ENCODE measurements at regions not wholly inside any gene's neighbourhood (a gene's known extent, or its start where the extent isn't known, plus 50 kb on each side); places are given as distances from the start of the nearest gene placed in this dataset.
"Not testable (repeated sequence)": the region's sequence is repeated elsewhere in the genome, so short reads cannot be mapped to it uniquely, and the experiment has no call there.

- no peak for DNase-seq
Observed at GRCh38 chr9:81058782-81059181, 630.6 kb downstream of the TLE1 start.

- no peak for DNase-seq
Observed at GRCh38 chr9:81053298-81054025, 635.9 kb downstream of the TLE1 start.

GRCh38 chr9:81052846-81053245 lies 636.5 kb downstream of the TLE1 start:
- DNase-seq = no peak

- no peak for DNase-seq
Observed at GRCh38 chr9:81047280-81047679, 642.1 kb downstream of the TLE1 start.

- DNase-seq = no peak
Observed at GRCh38 chr9:81045658-81046057, 643.7 kb downstream of the TLE1 start.

GRCh38 chr9:81037889-81038288 lies 651.5 kb downstream of the TLE1 start:
- DNase-seq = no peak

- DNase-seq = no peak
Observed at GRCh38 chr9:81035601-81036000, 653.7 kb downstream of the TLE1 start.

- no peak for DNase-seq
Observed at GRCh38 chr9:81035171-81035570, 654.2 kb downstream of the TLE1 start.

GRCh38 chr9:81032831-81033230 lies 656.5 kb downstream of the TLE1 start:
- DNase-seq = no peak

GRCh38 chr9:81032030-81032572 lies 657.2 kb downstream of the TLE1 start:
- no peak for DNase-seq

- no peak for DNase-seq
Observed at GRCh38 chr9:81031422-81032029, 657.8 kb downstream of the TLE1 start.

- no peak for DNase-seq
Observed at GRCh38 chr9:81030027-81030426, 659.3 kb downstream of the TLE1 start.

GRCh38 chr9:81028504-81028903 lies 660.8 kb downstream of the TLE1 start:
- no peak for DNase-seq

- no peak for DNase-seq
Observed at GRCh38 chr9:81022177-81022576, 667.2 kb downstream of the TLE1 start.

GRCh38 chr9:81014945-81015344 lies 674.4 kb downstream of the TLE1 start:
- DNase-seq = not testable (repeated sequence)

- not testable (repeated sequence) for DNase-seq
Observed at GRCh38 chr9:81013191-81013590, 676.2 kb downstream of the TLE1 start.

GRCh38 chr9:81002906-81003305 lies 686.4 kb downstream of the TLE1 start:
- DNase-seq = no peak

GRCh38 chr9:81002242-81002641 lies 687.1 kb downstream of the TLE1 start:
- DNase-seq = no peak

- no peak for DNase-seq
Observed at GRCh38 chr9:80995759-80996158, 693.6 kb downstream of the TLE1 start.

- DNase-seq = no peak
Observed at GRCh38 chr9:80994892-80995291, 694.5 kb downstream of the TLE1 start.

GRCh38 chr9:80985595-80985994 lies 703.8 kb downstream of the TLE1 start:
- DNase-seq = not testable (repeated sequence)

- DNase-seq = no peak
Observed at GRCh38 chr9:80976403-80976802, 712.9 kb downstream of the TLE1 start.

GRCh38 chr9:80970377-80970776 lies 719.0 kb downstream of the TLE1 start:
- not testable (repeated sequence) for DNase-seq

GRCh38 chr9:80968611-80969010 lies 720.7 kb downstream of the TLE1 start:
- no peak for DNase-seq

- no peak for DNase-seq
Observed at GRCh38 chr9:80964914-80965313, 724.4 kb downstream of the TLE1 start.
